Tibial nerve (tissue), 4 donors: ENCODE measurements at regions not wholly inside any gene's neighbourhood (a gene's known extent, or its start where the extent isn't known, plus 50 kb on each side); places are given as distances from the start of the nearest gene placed in this dataset.

Experiments used
- DNase-seq, 2 donors: peaks; one replicate each; pipeline ENCODE4 v3.0.0-alpha.2; 2019; ENCODE audit warnings: low spot score in 2 of 2
- H3K27ac ChIP-seq, 4 donors: fragments of 200-600 bp; sonication (generic) in 3 of 4; one replicate each; pipeline ENCODE4 v1.5.1; 2017 to 2019; ENCODE audit warnings: mild to moderate bottlenecking in 1 of 4
- H3K27me3 ChIP-seq, 2 donors: fragments of 200-600 bp; sonication (generic) in 1 of 2; one replicate each; pipeline versions ENCODE4 v1.5.1 to v1.6.0; 2017 to 2019
- H3K36me3 ChIP-seq, 3 donors: fragments of 200-600 bp; sonication (generic); one replicate each; pipeline ENCODE4 v1.5.1; 2018 to 2019
- H3K4me1 ChIP-seq, 4 donors: fragments of 200-600 bp; sonication (generic) in 3 of 4; one replicate each; pipeline ENCODE4 v1.5.1; 2017 to 2019
- H3K4me3 ChIP-seq, 4 donors: fragments of 200-600 bp; sonication (generic) in 3 of 4; one replicate each; pipeline ENCODE4 v1.5.1; 2017 to 2019; ENCODE audit warnings: mild to moderate bottlenecking in 1 of 4, moderate library complexity in 1 of 4
- H3K9me3 ChIP-seq, 4 donors: fragments of 200-600 bp; sonication (generic) in 3 of 4; one replicate each; pipeline ENCODE4 v1.5.1; 2017 to 2019
- CTCF ChIP-seq, 5 experiments: fragments of 200-600 bp in 3 of 5; fragments of 450-650 bp in 2 of 5; sonication (generic) in 3 of 5; IDR thresholded peaks; one replicate each; pipeline ENCODE4 v1.5.1; 2016 to 2019; ENCODE audit warnings: antibody characterized with exemption in 5 of 5, mild to moderate bottlenecking in 3 of 5, moderate library complexity in 2 of 5
- EP300 ChIP-seq, 2 donors: sonication (generic); formaldehyde crosslinking; IDR thresholded peaks; one replicate each; pipeline ENCODE4 v1.6.1; 2017; ENCODE audit warnings: antibody characterized with exemption in 2 of 2, mild to moderate bottlenecking in 1 of 2
- POLR2A ChIP-seq, 2 donors: fragments of 450-650 bp; IDR thresholded peaks; one replicate each; pipeline ENCODE4 v1.6.1; 2017; ENCODE audit warnings: antibody characterized with exemption in 2 of 2, mild to moderate bottlenecking in 2 of 2, moderate library complexity in 2 of 2
- WGBS, 2 donors: methylation state at CpG; one replicate each; pipeline ENCODE4 v1.1.5; 2018; 5-methylcytosine and 5-hydroxymethylcytosine counted together

- Histone ChIP-seq H3K4me1 (no peaks in the 10 kb centered on the region), H3K27me3 (no peaks in the 10 kb centered on the region), H3K4me3 (no peak overlapping the region), H3K27ac (no peak overlapping the region), H3K36me3 (no peaks in the 10 kb centered on the region), H3K9me3 (no peaks in the 10 kb centered on the region)
- no peak for DNase-seq
- TF ChIP-seq POLR2A (IDR thresholded peaks at IDR 0.05) (no peak), CTCF (IDR thresholded peaks at IDR 0.05) (no peak), EP300 (IDR thresholded peaks at IDR 0.05) (no peak)
- WGBS, 2 donors, result 91 to 98% methylated on average over 1 of the region's 1 CpG
Measured at GRCh38 chr7:8827329-8827728, 393.9 kb downstream of the NXPH1 start.

- H3K36me3 ChIP-seq, result no peaks in the 10 kb centered on the region
- no peaks in the 10 kb centered on the region for H3K27me3 ChIP-seq
- H3K27ac ChIP-seq, result no peak overlapping the region
- H3K9me3 ChIP-seq, result no peaks in the 10 kb centered on the region
- H3K4me3 ChIP-seq, result no peak overlapping the region
- no peak for TF ChIP-seq POLR2A (IDR thresholded peaks at IDR 0.05)
- TF ChIP-seq EP300 (IDR thresholded peaks at IDR 0.05), result no peak
- no peaks in the 10 kb centered on the region for H3K4me1 ChIP-seq
- DNase-seq, result no peak
- WGBS, 2 donors, result 86 to 91% methylated on average over 4 of the region's 4 CpGs
Measured at GRCh38 chr7:8829100-8829499, 395.7 kb downstream of the NXPH1 start.

GRCh38 chr7:8831376-8831775, 398.0 kb downstream of the NXPH1 start:
- 85 to 86% methylated on average over 4 of the region's 4 CpGs for WGBS, 2 donors
- no peaks in the 10 kb centered on the region for H3K9me3 ChIP-seq
- no peak for DNase-seq
- H3K36me3 ChIP-seq, result no peaks in the 10 kb centered on the region
- no peaks in the 10 kb centered on the region for H3K27me3 ChIP-seq
- no peak overlapping the region for H3K4me3 ChIP-seq
- no peaks in the 10 kb centered on the region for H3K4me1 ChIP-seq
- TF ChIP-seq EP300 (IDR thresholded peaks at IDR 0.05), result no peak
- H3K27ac ChIP-seq, result no peak overlapping the region

GRCh38 chr7:8833355-8833754, 399.9 kb downstream of the NXPH1 start:
- Histone ChIP-seq H3K9me3 (no peaks in the 10 kb centered on the region), H3K27me3 (no peaks in the 10 kb centered on the region), H3K27ac (no peak overlapping the region), H3K4me1 (no peaks in the 10 kb centered on the region), H3K36me3 (no peaks in the 10 kb centered on the region), H3K4me3 (no peak overlapping the region)
- DNase-seq, result no peak
- no peak for TF ChIP-seq EP300 (IDR thresholded peaks at IDR 0.05)
- TF ChIP-seq POLR2A (IDR thresholded peaks at IDR 0.05), result no peak
- TF ChIP-seq CTCF (IDR thresholded peaks at IDR 0.05), result no peak
- WGBS, 2 donors, result 69 to 77% methylated on average over 6 of the region's 6 CpGs

- Histone ChIP-seq H3K4me3 (no peak overlapping the region), H3K27ac (no peak overlapping the region), H3K4me1 (no peaks in the 10 kb centered on the region), H3K9me3 (no peaks in the 10 kb centered on the region), H3K36me3 (no peaks in the 10 kb centered on the region), H3K27me3 (no peaks in the 10 kb centered on the region)
- DNase-seq, result no peak
- no peak for TF ChIP-seq EP300 (IDR thresholded peaks at IDR 0.05)
- no peak for TF ChIP-seq POLR2A (IDR thresholded peaks at IDR 0.05)
- TF ChIP-seq CTCF (IDR thresholded peaks at IDR 0.05), result no peak
Measured at GRCh38 chr7:8841171-8841570, 407.8 kb downstream of the NXPH1 start.

- H3K27me3 ChIP-seq, result no peaks in the 10 kb centered on the region
- TF ChIP-seq POLR2A (IDR thresholded peaks at IDR 0.05), result no peak
- TF ChIP-seq CTCF (IDR thresholded peaks at IDR 0.05), result no peak
- TF ChIP-seq EP300 (IDR thresholded peaks at IDR 0.05), result no peak
- H3K4me1 ChIP-seq, result no peaks in the 10 kb centered on the region
- no peaks in the 10 kb centered on the region for H3K9me3 ChIP-seq
- no peaks in the 10 kb centered on the region for H3K36me3 ChIP-seq
- no peak overlapping the region for H3K4me3 ChIP-seq
- 93% methylated on average over 2 of the region's 2 CpGs for WGBS, 2 donors
- no peak for DNase-seq
- H3K27ac ChIP-seq, result no peak overlapping the region
Measured at GRCh38 chr7:8871716-8872115, 438.3 kb downstream of the NXPH1 start.
